ENCODE measurements at regions not wholly inside any gene's neighbourhood (a gene's known extent, or its start where the extent isn't known, plus 50 kb on each side); places are given as distances from the start of the nearest gene placed in this dataset.

GRCh38 chr6:15096894-15097837 is 148.7 kb upstream of the JARID2 start:
- Histone ChIP-seq H3K4me1 (ENCODE audit: control insufficient read depth in 2 of 2, insufficient read depth in 1 of 2, low read depth in 1 of 2, low read length in 2 of 2) (no peaks in the 10 kb centered on the region), H3K4ac (ENCODE audit: low read length) (no peak overlapping the region), H3K9me3 (replicated peaks in 1 of 2; ENCODE audit: control insufficient read depth in 2 of 2, insufficient read depth in 1 of 2, low read depth in 1 of 2, low read length in 2 of 2) (no peaks in the 10 kb centered on the region), H2AFZ (ENCODE audit: low read length) (no peak overlapping the region), H2BK12ac (ENCODE audit: low read length) (no peak overlapping the region), H2BK5ac (ENCODE audit: low read length) (no peak overlapping the region), H3K14ac (ENCODE audit: low read length) (no peak overlapping the region), H2AK5ac (ENCODE audit: low read depth, low read length) (no peak overlapping the region), H4K8ac (ENCODE audit: low read depth, low read length) (no peak overlapping the region), H3K23ac (ENCODE audit: low read depth, low read length, poor library complexity) (no peak overlapping the region), H3K27ac (replicated peaks; ENCODE audit: low read length) (no peak overlapping the region), H3K4me2 (ENCODE audit: insufficient read depth, low read length, poor library complexity, severe bottlenecking) (no peak overlapping the region), H3K36me3 (replicated peaks in 1 of 2; ENCODE audit: control insufficient read depth in 2 of 2, insufficient read depth in 2 of 2, low read length in 2 of 2) (no peaks in the 10 kb centered on the region), H3K79me1 (ENCODE audit: low read depth, low read length) (no peaks in the 10 kb centered on the region), H3K4me3 (ENCODE audit: low read length in 2 of 2) (no peak overlapping the region), H2BK15ac (ENCODE audit: low read length) (no peak overlapping the region), H3K9ac (ENCODE audit: low read depth, low read length, poor library complexity) (no peak overlapping the region), H3K27me3 (ENCODE audit: control insufficient read depth in 3 of 3, insufficient read depth in 3 of 3, low read depth in 1 of 3, low read length in 3 of 3) (no peaks in the 10 kb centered on the region), H4K91ac (ENCODE audit: low read depth, low read length, poor library complexity) (no peak overlapping the region), H2BK120ac (ENCODE audit: low read depth, low read length) (no peak overlapping the region), H3K18ac (ENCODE audit: low read length) (no peak overlapping the region)
- DNase-seq (ENCODE audit: low spot score), result no peak
- WGBS, 2 donors (ENCODE audit: extremely low coverage in 2 of 2, insufficient read length in 2 of 2, insufficient replicate concordance in 1 of 2), result no CpG with 5 or more reads among the region's 17 CpGs

DNA sequence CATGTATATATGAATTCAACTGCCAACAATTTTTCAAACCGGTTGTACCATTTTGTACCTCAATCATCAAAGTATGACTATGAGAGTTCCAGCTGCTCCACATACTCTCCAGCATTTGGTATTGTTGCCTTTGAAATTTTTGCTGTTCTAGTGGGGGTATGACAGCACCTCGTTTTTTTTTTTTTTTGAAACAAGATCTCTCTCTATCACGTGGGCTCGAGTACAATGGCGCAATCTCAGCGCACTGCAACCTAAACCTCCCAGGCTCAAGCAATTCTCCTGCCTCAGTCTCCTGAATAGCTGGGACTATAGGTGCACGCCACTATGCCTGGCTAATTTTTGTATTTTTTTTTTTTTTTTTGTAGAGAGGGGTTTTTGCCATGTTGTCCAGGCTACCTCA is 144.7 kb upstream of the JARID2 start:
- no peak for DNase-seq (ENCODE audit: low spot score)
- Histone ChIP-seq H4K91ac (ENCODE audit: low read depth, low read length, poor library complexity) (no peak overlapping the region), H2BK12ac (ENCODE audit: low read length) (no peak overlapping the region), H2BK15ac (ENCODE audit: low read length) (no peak overlapping the region), H3K27ac (replicated peaks; ENCODE audit: low read length) (no peak overlapping the region), H3K4ac (ENCODE audit: low read length) (no peak overlapping the region), H2BK5ac (ENCODE audit: low read length) (no peak overlapping the region), H3K23ac (ENCODE audit: low read depth, low read length, poor library complexity) (no peak overlapping the region), H3K4me1 (ENCODE audit: control insufficient read depth in 2 of 2, insufficient read depth in 1 of 2, low read depth in 1 of 2, low read length in 2 of 2) (no peaks in the 10 kb centered on the region), H3K36me3 (replicated peaks in 1 of 2; ENCODE audit: control insufficient read depth in 2 of 2, insufficient read depth in 2 of 2, low read length in 2 of 2) (no peaks in the 10 kb centered on the region), H2AK5ac (ENCODE audit: low read depth, low read length) (no peak overlapping the region), H3K79me1 (ENCODE audit: low read depth, low read length) (no peaks in the 10 kb centered on the region), H3K18ac (ENCODE audit: low read length) (no peak overlapping the region), H3K14ac (ENCODE audit: low read length) (no peak overlapping the region), H2AFZ (ENCODE audit: low read length) (no peak overlapping the region), H3K4me2 (ENCODE audit: insufficient read depth, low read length, poor library complexity, severe bottlenecking) (no peak overlapping the region), H3K4me3 (ENCODE audit: low read length in 2 of 2) (no peak overlapping the region), H2BK120ac (ENCODE audit: low read depth, low read length) (no peak overlapping the region), H3K9ac (ENCODE audit: low read depth, low read length, poor library complexity) (no peak overlapping the region), H3K27me3 (ENCODE audit: control insufficient read depth in 3 of 3, insufficient read depth in 3 of 3, low read depth in 1 of 3, low read length in 3 of 3) (no peaks in the 10 kb centered on the region), H3K9me3 (replicated peaks in 1 of 2; ENCODE audit: control insufficient read depth in 2 of 2, insufficient read depth in 1 of 2, low read depth in 1 of 2, low read length in 2 of 2) (no peaks in the 10 kb centered on the region), H4K8ac (ENCODE audit: low read depth, low read length) (no peak overlapping the region)
- no CpG with 5 or more reads among the region's 7 CpGs for WGBS, 2 donors (ENCODE audit: extremely low coverage in 2 of 2, insufficient read length in 2 of 2, insufficient replicate concordance in 1 of 2)

GRCh38 chr6:15102241-15102640 is 143.6 kb upstream of the JARID2 start:
- Histone ChIP-seq H2AFZ (ENCODE audit: low read length) (no peak overlapping the region), H2BK12ac (ENCODE audit: low read length) (no peak overlapping the region), H4K8ac (ENCODE audit: low read depth, low read length) (no peak overlapping the region), H3K27me3 (ENCODE audit: control insufficient read depth in 3 of 3, insufficient read depth in 3 of 3, low read depth in 1 of 3, low read length in 3 of 3) (no peaks in the 10 kb centered on the region), H3K27ac (replicated peaks; ENCODE audit: low read length) (no peak overlapping the region), H2BK15ac (ENCODE audit: low read length) (no peak overlapping the region), H2BK120ac (ENCODE audit: low read depth, low read length) (no peak overlapping the region), H3K18ac (ENCODE audit: low read length) (no peak overlapping the region), H4K91ac (ENCODE audit: low read depth, low read length, poor library complexity) (no peak overlapping the region), H3K4me1 (ENCODE audit: control insufficient read depth in 2 of 2, insufficient read depth in 1 of 2, low read depth in 1 of 2, low read length in 2 of 2) (no peaks in the 10 kb centered on the region), H3K9me3 (replicated peaks in 1 of 2; ENCODE audit: control insufficient read depth in 2 of 2, insufficient read depth in 1 of 2, low read depth in 1 of 2, low read length in 2 of 2) (no peaks in the 10 kb centered on the region), H3K4ac (ENCODE audit: low read length) (no peak overlapping the region), H3K4me2 (ENCODE audit: insufficient read depth, low read length, poor library complexity, severe bottlenecking) (no peak overlapping the region), H3K79me1 (ENCODE audit: low read depth, low read length) (no peaks in the 10 kb centered on the region), H3K9ac (ENCODE audit: low read depth, low read length, poor library complexity) (no peak overlapping the region), H3K14ac (ENCODE audit: low read length) (no peak overlapping the region), H3K23ac (ENCODE audit: low read depth, low read length, poor library complexity) (no peak overlapping the region), H2BK5ac (ENCODE audit: low read length) (no peak overlapping the region), H2AK5ac (ENCODE audit: low read depth, low read length) (no peak overlapping the region), H3K36me3 (replicated peaks in 1 of 2; ENCODE audit: control insufficient read depth in 2 of 2, insufficient read depth in 2 of 2, low read length in 2 of 2) (no peaks in the 10 kb centered on the region), H3K4me3 (ENCODE audit: low read length in 2 of 2) (no peak overlapping the region)
- no CpG with 5 or more reads among the region's 5 CpGs for WGBS, 2 donors (ENCODE audit: extremely low coverage in 2 of 2, insufficient read length in 2 of 2, insufficient replicate concordance in 1 of 2)
- DNase-seq (ENCODE audit: low spot score), result no peak

DNA sequence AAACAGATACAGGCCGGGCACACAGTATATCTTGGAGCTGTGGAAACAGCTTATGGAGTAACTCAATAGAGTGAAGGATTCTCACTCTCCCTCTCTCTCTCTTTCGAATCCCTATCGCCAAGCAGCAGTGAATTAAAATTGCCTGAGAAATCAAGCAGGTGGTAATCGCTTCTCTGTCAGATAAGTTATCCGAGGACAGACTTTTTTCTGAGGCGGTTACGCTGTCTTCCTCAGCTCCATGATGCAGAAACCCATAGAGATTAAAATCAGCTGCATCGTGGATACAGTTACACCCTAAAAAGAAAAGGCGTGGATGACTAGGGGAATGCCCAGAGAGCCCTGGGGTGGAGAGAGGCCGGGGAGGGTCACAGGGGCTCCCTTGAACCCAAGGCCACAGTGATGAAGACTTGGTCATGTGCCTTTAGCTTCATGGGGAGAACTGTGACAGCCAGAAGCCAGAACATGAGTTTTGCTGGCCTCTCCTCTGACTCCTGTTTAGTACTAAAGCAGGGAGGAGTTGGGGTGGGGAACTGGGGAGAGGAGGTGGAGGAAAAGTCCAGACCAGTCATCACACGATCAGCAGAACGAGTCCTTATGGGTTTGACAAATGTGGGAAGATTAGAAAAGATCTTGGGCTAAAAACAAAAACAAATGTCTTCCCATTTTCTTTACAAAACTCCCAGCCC is 138.8 kb upstream of the JARID2 start:
- Histone ChIP-seq H2BK12ac (ENCODE audit: low read length) (no peak overlapping the region), H3K9ac (ENCODE audit: low read depth, low read length, poor library complexity) (no peak overlapping the region), H3K79me1 (ENCODE audit: low read depth, low read length) (no peaks in the 10 kb centered on the region), H3K4me3 (ENCODE audit: low read length in 2 of 2) (no peak overlapping the region), H4K91ac (ENCODE audit: low read depth, low read length, poor library complexity) (no peak overlapping the region), H3K23ac (ENCODE audit: low read depth, low read length, poor library complexity) (no peak overlapping the region), H3K4me1 (ENCODE audit: control insufficient read depth in 2 of 2, insufficient read depth in 1 of 2, low read depth in 1 of 2, low read length in 2 of 2) (peaks cover 0 to 2% of the 10 kb centered on the region in 2 donors), H2BK5ac (ENCODE audit: low read length) (no peak overlapping the region), H2AFZ (ENCODE audit: low read length) (no peak overlapping the region), H3K14ac (ENCODE audit: low read length) (no peak overlapping the region), H3K36me3 (replicated peaks in 1 of 2; ENCODE audit: control insufficient read depth in 2 of 2, insufficient read depth in 2 of 2, low read length in 2 of 2) (no peaks in the 10 kb centered on the region), H3K4me2 (ENCODE audit: insufficient read depth, low read length, poor library complexity, severe bottlenecking) (no peak overlapping the region), H2AK5ac (ENCODE audit: low read depth, low read length) (no peak overlapping the region), H3K18ac (ENCODE audit: low read length) (no peak overlapping the region), H3K27ac (replicated peaks; ENCODE audit: low read length) (no peak overlapping the region), H2BK15ac (ENCODE audit: low read length) (no peak overlapping the region), H4K8ac (ENCODE audit: low read depth, low read length) (no peak overlapping the region), H3K4ac (ENCODE audit: low read length) (no peak overlapping the region), H2BK120ac (ENCODE audit: low read depth, low read length) (no peak overlapping the region), H3K27me3 (ENCODE audit: control insufficient read depth in 3 of 3, insufficient read depth in 3 of 3, low read depth in 1 of 3, low read length in 3 of 3) (no peaks in the 10 kb centered on the region), H3K9me3 (replicated peaks in 1 of 2; ENCODE audit: control insufficient read depth in 2 of 2, insufficient read depth in 1 of 2, low read depth in 1 of 2, low read length in 2 of 2) (no peaks in the 10 kb centered on the region)
- DNase-seq (ENCODE audit: low spot score), result no peak
- no CpG with 5 or more reads among the region's 12 CpGs for WGBS, 2 donors (ENCODE audit: extremely low coverage in 2 of 2, insufficient read length in 2 of 2, insufficient replicate concordance in 1 of 2)
